ENCODE measurements at regions not wholly inside any gene's neighbourhood (a gene's known extent, or its start where the extent isn't known, plus 50 kb on each side); places are given as distances from the start of the nearest gene placed in this dataset.

DNA sequence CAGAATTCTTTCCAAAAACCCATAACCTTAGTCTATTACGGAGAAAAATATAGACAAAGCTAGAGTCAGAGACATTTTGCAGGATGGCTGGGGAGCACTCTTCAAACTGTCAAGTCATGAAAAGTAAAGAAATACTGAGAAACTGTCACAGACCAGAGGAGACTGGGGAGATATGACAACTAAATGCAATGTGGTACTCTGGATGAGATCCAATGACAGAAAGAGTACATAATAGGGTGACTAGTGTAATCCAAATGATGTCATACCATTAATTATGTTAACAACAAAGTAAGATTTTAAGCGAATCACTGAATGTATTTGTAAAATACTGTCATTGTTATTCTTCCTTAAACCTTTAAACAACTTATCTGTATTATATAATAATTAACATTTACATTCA, 393.8 kb downstream of the LIG4 start:
- no peaks in the 10 kb centered on the region for H3K79me2 ChIP-seq (ENCODE audit: low read depth)
- H3K4me3 ChIP-seq, result no peak overlapping the region
- ChIA-PET POLR2A (ENCODE audit: unreplicated experiment) (no interaction called here), CTCF (no interaction called here)
- intact Hi-C loops (cut with micrococcal nuclease; ENCODE audit: unreplicated experiment), result loop anchor here (2.0 kb wide), 1 partner anchor 27 kb away; no protein-coding TSS in a partner anchor
- no peaks in the 10 kb centered on the region for H4K20me1 ChIP-seq (ENCODE audit: insufficient read depth)
- no peak overlapping the region for H3K27ac ChIP-seq
- no peaks in the 10 kb centered on the region for H3K9me2 ChIP-seq (ENCODE audit: insufficient read depth)
- no peak for DNase-seq
- H3K27me3 ChIP-seq (ENCODE audit: insufficient read depth, low read depth), result no peaks in the 10 kb centered on the region
- TF ChIP-seq EZH2 (IDR thresholded peaks at IDR 0.05; ENCODE audit: low read depth) (no peak), CTCF (conservative IDR thresholded peaks at IDR 0.05) (no peak)
- no peaks in the 10 kb centered on the region for H3K36me3 ChIP-seq (ENCODE audit: low read depth)
- H3K4me2 ChIP-seq, result no peak overlapping the region
- peaks cover 14% of the 10 kb centered on the region for H3K4me1 ChIP-seq (replicated peaks; ENCODE audit: insufficient read depth)
- no peaks in the 10 kb centered on the region for H3K9me3 ChIP-seq (ENCODE audit: insufficient read depth, low read depth)
- no peak overlapping the region for H2AFZ ChIP-seq
- BruUV-seq (replicated peaks), result no TSS peak
- H3F3A ChIP-seq (ENCODE audit: insufficient read depth, low read depth), result no peaks in the 10 kb centered on the region

DNA sequence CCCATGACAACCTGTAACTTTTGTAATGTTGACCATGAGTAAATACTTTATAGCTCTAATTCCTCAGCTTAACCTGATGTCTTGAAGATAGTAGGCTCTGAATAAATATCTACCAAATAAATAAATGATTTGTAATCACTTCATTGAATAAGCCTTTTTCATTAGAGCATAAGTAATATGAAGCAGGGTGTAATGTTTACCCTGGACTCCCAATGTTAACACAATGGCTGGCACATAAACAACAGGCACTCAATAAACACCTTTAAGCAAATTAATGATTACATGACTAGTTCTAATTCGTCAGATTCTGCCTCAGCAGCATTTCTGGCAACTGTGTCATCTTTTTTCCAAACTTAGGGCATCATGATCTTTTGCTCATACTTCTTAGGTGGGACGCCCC, 396.3 kb downstream of the LIG4 start:
- no peak overlapping the region for H2AFZ ChIP-seq
- no peaks in the 10 kb centered on the region for H3F3A ChIP-seq (ENCODE audit: insufficient read depth, low read depth)
- no peaks in the 10 kb centered on the region for H4K20me1 ChIP-seq (ENCODE audit: insufficient read depth)
- H3K4me1 ChIP-seq (replicated peaks; ENCODE audit: insufficient read depth), result peaks cover 14% of the 10 kb centered on the region
- BruUV-seq (replicated peaks), result no TSS peak
- CTCF ChIA-PET, result no interaction called here
- H3K79me2 ChIP-seq (ENCODE audit: low read depth), result no peaks in the 10 kb centered on the region
- no peaks in the 10 kb centered on the region for H3K27me3 ChIP-seq (ENCODE audit: insufficient read depth, low read depth)
- no peak for TF ChIP-seq EZH2 (IDR thresholded peaks at IDR 0.05; ENCODE audit: low read depth)
- TF ChIP-seq CTCF (conservative IDR thresholded peaks at IDR 0.05), result no peak
- no peak overlapping the region for H3K27ac ChIP-seq
- H3K9me3 ChIP-seq (ENCODE audit: insufficient read depth, low read depth), result no peaks in the 10 kb centered on the region
- no peaks in the 10 kb centered on the region for H3K9me2 ChIP-seq (ENCODE audit: insufficient read depth)
- intact Hi-C loops (cut with micrococcal nuclease; ENCODE audit: unreplicated experiment), result no loop called here
- H3K4me2 ChIP-seq, result no peak overlapping the region
- POLR2A ChIA-PET (ENCODE audit: unreplicated experiment), result no interaction called here
- H3K36me3 ChIP-seq (ENCODE audit: low read depth), result no peaks in the 10 kb centered on the region
- peak in 1 of 2 experiments; percentile 82 for DNase-seq
- no peak overlapping the region for H3K4me3 ChIP-seq

GRCh38 chr13:107817647-107818287, 397.6 kb downstream of the LIG4 start:
- POLR2A ChIA-PET (ENCODE audit: unreplicated experiment), result no interaction called here
- TF ChIP-seq CTCF (conservative IDR thresholded peaks at IDR 0.05) (no peak), EZH2 (IDR thresholded peaks at IDR 0.05; ENCODE audit: low read depth) (no peak)
- no peak overlapping the region for H3K4me3 ChIP-seq
- no peaks in the 10 kb centered on the region for H3K9me3 ChIP-seq (ENCODE audit: insufficient read depth, low read depth)
- no peak overlapping the region for H3K4me2 ChIP-seq
- H3K27ac ChIP-seq, result no peak overlapping the region
- DNase-seq, result no peak
- no peaks in the 10 kb centered on the region for H3K27me3 ChIP-seq (ENCODE audit: insufficient read depth, low read depth)
- no peaks in the 10 kb centered on the region for H3K79me2 ChIP-seq (ENCODE audit: low read depth)
- H3F3A ChIP-seq (ENCODE audit: insufficient read depth, low read depth), result no peaks in the 10 kb centered on the region
- H3K4me1 ChIP-seq (replicated peaks; ENCODE audit: insufficient read depth), result peaks cover 14% of the 10 kb centered on the region
- intact Hi-C loops (cut with micrococcal nuclease; ENCODE audit: unreplicated experiment), result no loop called here
- H2AFZ ChIP-seq, result no peak overlapping the region
- no TSS peak for BruUV-seq (replicated peaks)
- CTCF ChIA-PET, result no interaction called here
- no peaks in the 10 kb centered on the region for H4K20me1 ChIP-seq (ENCODE audit: insufficient read depth)
- no peaks in the 10 kb centered on the region for H3K9me2 ChIP-seq (ENCODE audit: insufficient read depth)
- no peaks in the 10 kb centered on the region for H3K36me3 ChIP-seq (ENCODE audit: low read depth)
